ENCODE measurements at regions not wholly inside any gene's neighbourhood (a gene's known extent, or its start where the extent isn't known, plus 50 kb on each side); places are given as distances from the start of the nearest gene placed in this dataset.
"Not testable (repeated sequence)": the region's sequence is repeated elsewhere in the genome, so short reads cannot be mapped to it uniquely, and the experiment has no call there.

GRCh38 chr17:52597452-52598215, 439.1 kb upstream of the CA10 start:
- TF ChIP-seq ZKSCAN8 (CRISPR knock-in tag; IDR thresholded peaks at IDR 0.05; ENCODE audit: borderline replicate concordance); ESRRA (CRISPR knock-in tag; IDR thresholded peaks at IDR 0.05; ENCODE audit: low read depth); POGZ (CRISPR knock-in tag; IDR thresholded peaks at IDR 0.05); ZNF10 (CRISPR knock-in tag; IDR thresholded peaks at IDR 0.05; ENCODE audit: borderline replicate concordance, low read depth); ZNF17 (CRISPR knock-in tag; IDR thresholded peaks at IDR 0.05); EZH2 (conservative IDR thresholded peaks at IDR 0.05; ENCODE audit: low read depth, low read length); TCF7 (IDR thresholded peaks at IDR 0.05; ENCODE audit: low read depth); RFX1 (IDR thresholded peaks at IDR 0.05): not testable (repeated sequence)
- TF ChIP-seq, protein P1, sequence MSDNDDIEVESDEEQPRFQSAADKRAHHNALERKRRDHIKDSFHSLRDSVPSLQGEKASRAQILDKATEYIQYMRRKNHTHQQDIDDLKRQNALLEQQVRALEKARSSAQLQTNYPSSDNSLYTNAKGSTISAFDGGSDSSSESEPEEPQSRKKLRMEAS (IDR thresholded peaks at IDR 0.05) = not testable (repeated sequence)
- TF ChIP-seq, protein P2, sequence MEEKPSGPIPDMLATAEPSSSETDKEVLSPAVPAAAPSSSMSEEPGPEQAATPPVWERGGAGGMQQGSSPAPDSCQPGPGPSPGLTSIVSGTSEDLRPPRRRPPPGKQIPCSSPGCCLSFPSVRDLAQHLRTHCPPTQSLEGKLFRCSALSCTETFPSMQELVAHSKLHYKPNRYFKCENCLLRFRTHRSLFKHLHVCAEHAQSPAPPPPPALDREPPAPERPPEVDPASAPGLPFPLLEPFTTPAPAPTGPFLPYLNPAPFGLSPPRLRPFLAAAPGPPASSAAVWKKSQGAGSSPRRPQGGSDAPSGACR (CRISPR knock-in tag; IDR thresholded peaks at IDR 0.05) = not testable (repeated sequence)
- TF ChIP-seq, protein P3, sequence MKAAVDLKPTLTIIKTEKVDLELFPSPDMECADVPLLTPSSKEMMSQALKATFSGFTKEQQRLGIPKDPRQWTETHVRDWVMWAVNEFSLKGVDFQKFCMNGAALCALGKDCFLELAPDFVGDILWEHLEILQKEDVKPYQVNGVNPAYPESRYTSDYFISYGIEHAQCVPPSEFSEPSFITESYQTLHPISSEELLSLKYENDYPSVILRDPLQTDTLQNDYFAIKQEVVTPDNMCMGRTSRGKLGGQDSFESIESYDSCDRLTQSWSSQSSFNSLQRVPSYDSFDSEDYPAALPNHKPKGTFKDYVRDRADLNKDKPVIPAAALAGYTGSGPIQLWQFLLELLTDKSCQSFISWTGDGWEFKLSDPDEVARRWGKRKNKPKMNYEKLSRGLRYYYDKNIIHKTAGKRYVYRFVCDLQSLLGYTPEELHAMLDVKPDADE (CRISPR knock-in tag; IDR thresholded peaks at IDR 0.05) = not testable (repeated sequence)

All from HepG2 (cell line).